Germinal center (tissue), 1 donor: ENCODE measurements at regions not wholly inside any gene's neighbourhood (a gene's known extent, or its start where the extent isn't known, plus 50 kb on each side); places are given as distances from the start of the nearest gene placed in this dataset.
"Not testable (repeated sequence)": the region's sequence is repeated elsewhere in the genome, so short reads cannot be mapped to it uniquely, and the experiment has no call there.

ENCODE experiments used
- DNase-seq: peaks from one replicate; pipeline ENCODE4 v3.0.0; 2012; ENCODE audit warnings: mixed read lengths, low spot score

DNA sequence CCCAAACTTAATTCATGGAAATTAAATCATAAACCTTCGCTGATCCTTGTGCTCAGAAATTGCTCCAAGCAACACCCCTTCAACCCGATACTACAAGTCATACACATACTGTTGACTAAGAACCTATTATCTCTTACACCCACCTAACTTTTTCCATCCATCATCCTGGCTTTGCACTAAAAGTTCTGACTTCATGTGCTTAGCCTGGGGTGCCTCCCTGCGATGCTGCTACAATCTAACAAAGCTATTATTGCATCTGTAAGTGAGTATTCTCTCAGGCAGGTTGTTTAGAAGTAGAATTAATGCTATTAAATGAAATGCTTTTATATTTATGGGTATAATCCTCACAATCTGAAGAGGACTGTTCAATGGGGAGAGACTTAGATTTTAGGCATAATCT is 619.8 kb downstream of the CCDC85A start:
- DNase-seq: no peak

- DNase-seq: no peak
These were observed 623.1 kb downstream of the CCDC85A start for GRCh38 chr2:56806924-56807323.

DNA sequence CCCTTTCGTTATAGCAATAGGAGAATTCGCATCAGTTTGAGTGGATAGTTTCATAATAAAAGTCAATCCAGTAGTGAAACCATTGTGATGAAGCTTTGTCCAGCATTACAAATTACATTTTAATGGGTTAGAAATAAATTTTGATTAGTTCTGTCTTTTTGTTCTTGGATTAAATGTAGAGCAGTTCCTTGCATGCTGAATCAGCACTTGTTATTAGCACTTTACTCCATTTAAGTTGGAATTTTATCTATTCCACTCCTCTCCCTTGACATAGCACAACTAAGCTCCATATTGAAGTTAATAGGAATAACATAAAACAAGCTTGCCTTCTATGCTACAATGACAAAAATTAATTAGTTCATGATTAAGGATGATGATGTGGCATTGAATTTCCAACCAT is 624.1 kb downstream of the CCDC85A start:
- no peak for DNase-seq

- DNase-seq: no peak
These were observed 627.6 kb downstream of the CCDC85A start for GRCh38 chr2:56811401-56811800.

GRCh38 chr2:56812432-56812831 is 628.6 kb downstream of the CCDC85A start:
- DNase-seq: no peak

GRCh38 chr2:56813490-56813889 is 629.7 kb downstream of the CCDC85A start:
- no peak for DNase-seq

DNA sequence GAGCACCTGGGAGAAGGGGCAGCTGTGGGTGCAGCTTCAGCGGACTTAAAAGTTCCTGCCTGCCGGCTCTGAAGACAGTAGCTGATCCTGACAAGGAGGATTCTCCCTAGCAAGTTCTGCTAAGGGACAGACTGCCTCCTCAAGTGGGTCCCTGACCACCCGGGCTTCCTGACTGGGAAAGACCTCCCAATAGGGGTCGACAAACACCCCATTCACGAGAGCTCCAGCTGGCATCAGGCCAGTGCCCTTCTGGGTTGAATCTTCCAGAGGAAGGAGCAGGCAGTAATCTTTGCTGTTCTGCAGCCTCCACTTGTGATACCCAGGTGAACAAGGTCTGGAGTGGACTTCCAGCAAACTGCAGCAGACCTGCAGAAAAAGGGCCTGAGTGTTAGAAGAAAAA is 632.9 kb downstream of the CCDC85A start:
- no peak for DNase-seq

DNA sequence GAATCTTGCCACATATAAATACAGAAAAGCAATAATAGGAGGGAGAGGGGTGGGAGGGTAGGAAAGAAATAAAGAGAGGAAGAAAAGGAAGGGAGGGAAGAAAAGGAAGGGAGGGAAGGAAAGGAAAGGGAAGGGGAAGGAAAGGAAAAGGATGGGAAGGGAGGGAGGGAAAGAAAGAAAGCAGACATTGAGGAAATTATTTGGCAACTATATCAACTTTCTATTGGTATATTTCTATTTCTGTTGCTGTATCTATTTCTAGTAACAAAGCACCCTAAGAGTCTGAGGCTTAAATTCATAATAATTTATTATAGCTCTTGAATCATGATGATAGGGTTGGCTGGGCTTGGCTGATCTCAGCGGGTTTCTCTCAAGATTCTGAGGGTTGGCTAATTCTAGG is 648.0 kb downstream of the CCDC85A start:
- DNase-seq: no peak

DNA sequence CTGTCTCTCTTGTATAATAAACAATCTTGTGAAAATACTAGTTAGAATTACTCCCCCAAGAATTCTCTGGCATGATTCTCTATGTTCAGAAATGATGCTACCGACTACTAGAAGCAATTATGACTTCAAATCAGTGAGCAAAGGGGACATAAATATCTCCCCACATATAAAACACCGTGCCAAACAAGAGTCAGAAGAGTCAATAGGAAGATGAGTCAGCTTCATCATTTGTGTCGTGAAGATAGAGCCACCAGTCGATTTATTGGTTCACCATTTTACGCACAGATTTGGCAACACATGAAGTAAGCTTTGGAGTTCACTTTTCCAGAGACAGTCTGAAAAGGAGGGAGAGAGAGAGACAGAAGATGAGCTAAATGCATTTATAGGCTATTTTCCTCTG is 650.9 kb downstream of the CCDC85A start:
- no peak for DNase-seq

- not testable (repeated sequence) for DNase-seq
These were observed 656.2 kb downstream of the CCDC85A start for GRCh38 chr2:56840009-56840408.

GRCh38 chr2:56860991-56861390 is 677.2 kb downstream of the CCDC85A start:
- DNase-seq: no peak

DNA sequence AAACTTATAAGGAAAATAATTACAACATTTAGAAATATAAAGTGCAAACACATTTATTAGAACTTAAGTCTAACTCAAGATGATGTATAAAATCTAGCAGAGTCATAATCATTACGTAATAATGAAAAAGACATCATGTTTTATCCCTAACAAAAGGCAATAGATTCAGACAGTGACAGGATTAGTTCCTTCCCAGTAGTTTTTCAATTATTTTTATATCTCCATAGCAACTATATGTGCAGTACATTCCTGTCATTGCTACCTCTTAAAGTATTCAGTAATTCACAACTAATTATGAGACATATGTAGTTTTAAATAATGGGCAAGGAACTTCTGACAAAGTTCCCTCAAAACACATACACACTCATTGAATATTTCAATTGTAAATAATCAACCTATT is 687.9 kb downstream of the CCDC85A start:
- DNase-seq: no peak

GRCh38 chr2:56874717-56875116 is 690.9 kb downstream of the CCDC85A start:
- no peak for DNase-seq

DNA sequence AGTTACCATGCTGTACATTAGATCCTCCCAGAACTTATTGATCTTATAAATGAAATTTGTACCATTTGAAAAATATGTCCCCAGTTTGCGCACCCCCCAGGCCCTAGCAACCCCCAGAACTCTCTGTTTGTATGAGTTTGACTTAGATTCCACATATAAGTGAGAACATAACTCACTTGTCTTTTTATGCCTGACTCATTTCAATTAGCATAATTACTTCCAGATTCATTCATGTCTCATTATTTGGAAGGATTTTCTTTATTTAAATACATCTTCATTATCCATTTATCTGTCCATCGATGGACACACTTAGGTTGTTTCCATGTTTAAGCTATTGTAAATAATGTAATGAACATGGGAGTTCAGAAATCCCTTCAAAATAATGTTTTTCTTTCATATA is 705.9 kb downstream of the CCDC85A start:
- DNase-seq: no peak

DNA sequence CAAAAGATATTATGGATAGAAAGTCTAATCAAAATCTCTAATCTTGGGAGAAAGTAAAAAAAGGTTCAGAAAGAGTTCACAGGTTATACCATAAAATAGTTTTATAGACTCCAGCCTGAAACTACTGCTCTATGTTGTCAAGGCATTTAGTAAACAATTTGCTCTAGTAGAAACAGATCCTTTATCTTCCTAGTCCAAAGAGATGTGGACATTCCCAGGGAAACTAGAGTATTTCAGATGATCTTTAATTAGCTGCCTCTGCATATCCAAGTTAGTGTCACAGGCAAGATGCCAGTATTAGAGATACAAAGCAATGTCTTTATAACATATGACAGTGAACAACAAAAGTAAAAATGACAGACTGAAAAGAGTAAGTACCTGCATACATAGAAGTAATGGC is 708.6 kb downstream of the CCDC85A start:
- no peak for DNase-seq

- DNase-seq: no peak
These were observed 715.2 kb downstream of the CCDC85A start for GRCh38 chr2:56898986-56899385.

- no peak for DNase-seq
These were observed 728.7 kb downstream of the CCDC85A start for GRCh38 chr2:56912490-56912889.

DNA sequence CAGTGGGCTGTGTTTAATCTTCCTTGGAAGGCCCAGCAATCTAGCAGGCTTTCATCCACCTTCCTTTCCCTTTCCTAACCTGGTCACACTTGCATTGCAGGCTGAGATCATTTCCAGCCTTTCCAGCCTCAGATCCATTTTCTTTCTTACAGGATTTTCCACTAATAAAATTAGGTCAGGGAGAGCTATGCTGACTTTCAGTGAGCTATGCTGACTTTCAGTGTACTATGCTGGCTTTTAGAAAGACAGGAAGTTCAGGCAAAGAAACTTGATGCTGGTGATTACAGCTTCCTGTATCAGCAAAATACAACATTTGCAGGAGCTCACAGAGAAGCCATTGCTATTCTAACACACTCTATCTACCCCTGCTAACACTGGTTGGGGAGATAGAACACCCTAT is 735.0 kb downstream of the CCDC85A start:
- DNase-seq: no peak

GRCh38 chr2:56933976-56934375 is 750.2 kb downstream of the CCDC85A start:
- no peak for DNase-seq

- no peak for DNase-seq
These were observed 751.1 kb downstream of the CCDC85A start for GRCh38 chr2:56934866-56935265.

- no peak for DNase-seq
These were observed 756.3 kb downstream of the CCDC85A start for GRCh38 chr2:56940054-56940453.

DNA sequence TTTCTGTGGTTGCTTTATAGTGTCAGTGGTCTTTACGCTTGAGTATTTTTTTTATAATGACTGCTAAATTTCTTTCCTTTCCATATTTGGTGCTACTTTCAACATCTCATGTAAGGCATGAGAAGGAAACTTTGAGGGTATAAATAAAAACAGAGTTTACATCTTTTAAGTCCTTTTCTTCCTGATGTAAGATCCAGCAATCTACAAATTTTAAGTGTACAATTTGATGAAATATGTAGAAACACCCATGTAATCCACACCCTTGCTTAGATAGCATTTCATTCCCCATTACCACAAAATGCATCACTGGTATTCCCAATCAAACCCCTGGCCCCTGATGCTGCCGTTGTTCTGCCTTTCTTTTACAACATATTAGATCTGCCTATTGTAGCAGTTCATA is 769.1 kb downstream of the CCDC85A start:
- DNase-seq: no peak

GRCh38 chr2:56960581-56960980 is 776.8 kb downstream of the CCDC85A start:
- no peak for DNase-seq

DNA sequence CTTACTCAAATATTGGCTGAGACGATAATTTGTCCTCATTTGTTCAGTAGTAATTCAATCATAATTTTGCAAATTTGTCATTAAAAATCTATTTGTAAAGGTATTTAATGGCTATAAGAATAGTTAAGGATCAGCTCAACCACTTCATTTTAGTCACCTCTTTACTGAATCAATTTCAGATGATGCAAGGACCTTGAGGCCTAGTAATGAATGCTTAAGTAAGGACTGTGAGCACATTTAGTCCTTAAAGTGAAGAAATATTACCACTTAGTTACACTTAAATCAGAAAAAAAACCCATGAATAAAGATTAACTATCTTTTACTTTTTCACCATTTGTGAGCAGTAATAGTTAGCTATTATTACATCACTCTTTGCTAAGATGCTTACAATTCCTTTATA is 778.9 kb downstream of the CCDC85A start:
- no peak for DNase-seq

GRCh38 chr2:56969513-56969912 is 785.7 kb downstream of the CCDC85A start:
- no peak for DNase-seq
